HL-60 (cell line): ENCODE measurements at regions not wholly inside any gene's neighbourhood (a gene's known extent, or its start where the extent isn't known, plus 50 kb on each side); places are given as distances from the start of the nearest gene placed in this dataset.

Experiments
- GABPA ChIP-seq: IDR thresholded peaks from 2 replicates; pipeline ENCODE4 v1.6.1; 2012; ENCODE audit warnings: low read depth
- POLR2AphosphoS5 ChIP-seq: IDR thresholded peaks from 2 replicates; pipeline ENCODE4 v1.6.1; 2012; ENCODE audit warnings: low read depth
- SPI1 ChIP-seq: IDR thresholded peaks from 2 replicates; pipeline ENCODE4 v1.6.1; 2012; ENCODE audit warnings: low read depth, mild to moderate bottlenecking, borderline replicate concordance
- TF ChIP-seq, protein P1 (sequence below): IDR thresholded peaks from one replicate; pipeline ENCODE4 v1.5.1; 2011; ENCODE audit warnings: low read length, control low read depth, inconsistent platforms; ENCODE audit not compliant: insufficient read depth
- TF ChIP-seq, protein P2 (sequence below): IDR thresholded peaks from 2 replicates; pipeline ENCODE4 v1.6.1; 2012; ENCODE audit warnings: low read depth; ENCODE audit not compliant: insufficient replicate concordance

DNA sequence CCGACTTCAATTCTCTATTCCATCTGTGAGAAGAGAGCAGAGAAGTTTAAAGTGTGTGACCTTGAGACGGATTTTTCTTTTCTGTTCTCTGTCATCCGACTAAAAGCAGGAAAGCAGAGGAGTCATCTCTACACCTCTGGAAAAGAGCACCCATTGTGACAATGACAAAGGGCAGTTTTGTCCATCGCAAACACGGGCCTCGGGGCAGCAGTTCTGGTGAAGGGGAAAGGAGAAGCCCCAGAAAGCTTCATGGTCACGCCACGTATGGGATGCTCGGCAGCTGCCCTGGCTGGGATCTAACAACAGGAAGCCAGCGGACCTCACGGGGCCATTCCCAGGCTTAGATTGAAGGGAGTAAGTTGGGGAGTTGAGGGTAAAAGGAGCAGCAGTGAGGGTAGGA lies 52.0 kb upstream of the HBS1L start:
- TF ChIP-seq POLR2AphosphoS5 (no peak), SPI1 (no peak), GABPA (no peak)
- TF ChIP-seq, protein P1, sequence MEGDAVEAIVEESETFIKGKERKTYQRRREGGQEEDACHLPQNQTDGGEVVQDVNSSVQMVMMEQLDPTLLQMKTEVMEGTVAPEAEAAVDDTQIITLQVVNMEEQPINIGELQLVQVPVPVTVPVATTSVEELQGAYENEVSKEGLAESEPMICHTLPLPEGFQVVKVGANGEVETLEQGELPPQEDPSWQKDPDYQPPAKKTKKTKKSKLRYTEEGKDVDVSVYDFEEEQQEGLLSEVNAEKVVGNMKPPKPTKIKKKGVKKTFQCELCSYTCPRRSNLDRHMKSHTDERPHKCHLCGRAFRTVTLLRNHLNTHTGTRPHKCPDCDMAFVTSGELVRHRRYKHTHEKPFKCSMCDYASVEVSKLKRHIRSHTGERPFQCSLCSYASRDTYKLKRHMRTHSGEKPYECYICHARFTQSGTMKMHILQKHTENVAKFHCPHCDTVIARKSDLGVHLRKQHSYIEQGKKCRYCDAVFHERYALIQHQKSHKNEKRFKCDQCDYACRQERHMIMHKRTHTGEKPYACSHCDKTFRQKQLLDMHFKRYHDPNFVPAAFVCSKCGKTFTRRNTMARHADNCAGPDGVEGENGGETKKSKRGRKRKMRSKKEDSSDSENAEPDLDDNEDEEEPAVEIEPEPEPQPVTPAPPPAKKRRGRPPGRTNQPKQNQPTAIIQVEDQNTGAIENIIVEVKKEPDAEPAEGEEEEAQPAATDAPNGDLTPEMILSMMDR: no peak
- TF ChIP-seq, protein P2, sequence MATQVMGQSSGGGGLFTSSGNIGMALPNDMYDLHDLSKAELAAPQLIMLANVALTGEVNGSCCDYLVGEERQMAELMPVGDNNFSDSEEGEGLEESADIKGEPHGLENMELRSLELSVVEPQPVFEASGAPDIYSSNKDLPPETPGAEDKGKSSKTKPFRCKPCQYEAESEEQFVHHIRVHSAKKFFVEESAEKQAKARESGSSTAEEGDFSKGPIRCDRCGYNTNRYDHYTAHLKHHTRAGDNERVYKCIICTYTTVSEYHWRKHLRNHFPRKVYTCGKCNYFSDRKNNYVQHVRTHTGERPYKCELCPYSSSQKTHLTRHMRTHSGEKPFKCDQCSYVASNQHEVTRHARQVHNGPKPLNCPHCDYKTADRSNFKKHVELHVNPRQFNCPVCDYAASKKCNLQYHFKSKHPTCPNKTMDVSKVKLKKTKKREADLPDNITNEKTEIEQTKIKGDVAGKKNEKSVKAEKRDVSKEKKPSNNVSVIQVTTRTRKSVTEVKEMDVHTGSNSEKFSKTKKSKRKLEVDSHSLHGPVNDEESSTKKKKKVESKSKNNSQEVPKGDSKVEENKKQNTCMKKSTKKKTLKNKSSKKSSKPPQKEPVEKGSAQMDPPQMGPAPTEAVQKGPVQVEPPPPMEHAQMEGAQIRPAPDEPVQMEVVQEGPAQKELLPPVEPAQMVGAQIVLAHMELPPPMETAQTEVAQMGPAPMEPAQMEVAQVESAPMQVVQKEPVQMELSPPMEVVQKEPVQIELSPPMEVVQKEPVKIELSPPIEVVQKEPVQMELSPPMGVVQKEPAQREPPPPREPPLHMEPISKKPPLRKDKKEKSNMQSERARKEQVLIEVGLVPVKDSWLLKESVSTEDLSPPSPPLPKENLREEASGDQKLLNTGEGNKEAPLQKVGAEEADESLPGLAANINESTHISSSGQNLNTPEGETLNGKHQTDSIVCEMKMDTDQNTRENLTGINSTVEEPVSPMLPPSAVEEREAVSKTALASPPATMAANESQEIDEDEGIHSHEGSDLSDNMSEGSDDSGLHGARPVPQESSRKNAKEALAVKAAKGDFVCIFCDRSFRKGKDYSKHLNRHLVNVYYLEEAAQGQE: no peak
